Left renal pelvis (tissue), 4 donors: ENCODE measurements at regions not wholly inside any gene's neighbourhood (a gene's known extent, or its start where the extent isn't known, plus 50 kb on each side); places are given as distances from the start of the nearest gene placed in this dataset.
"Not testable (repeated sequence)": the region's sequence is repeated elsewhere in the genome, so short reads cannot be mapped to it uniquely, and the experiment has no call there.

ENCODE experiments used
- DNase-seq, 4 donors: peaks; one replicate each; pipeline ENCODE4 v3.0.0-alpha.2; 2013; ENCODE audit warnings: low read depth in 4 of 4, low spot score in 3 of 4

DNA sequence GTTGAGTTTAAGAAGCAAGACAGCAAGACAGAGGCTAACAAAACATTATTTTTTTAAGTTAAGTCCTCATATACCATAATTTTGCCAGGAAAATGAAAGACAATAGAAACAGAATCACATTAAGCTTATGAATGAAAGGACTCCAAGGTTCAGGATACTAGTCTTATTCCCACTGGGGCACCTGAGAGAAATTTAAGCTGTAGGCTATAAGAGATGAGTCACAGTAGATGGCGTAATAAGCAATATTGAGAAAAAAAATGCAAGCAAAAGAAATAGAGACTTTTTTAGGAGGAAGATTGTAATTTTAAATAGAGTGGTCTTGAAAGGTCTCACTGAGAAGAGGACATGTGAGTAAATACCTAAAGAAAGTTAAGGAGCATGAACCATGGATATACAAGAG lies 57.1 kb upstream of the KIF2B start:
- DNase-seq, result no peak

DNA sequence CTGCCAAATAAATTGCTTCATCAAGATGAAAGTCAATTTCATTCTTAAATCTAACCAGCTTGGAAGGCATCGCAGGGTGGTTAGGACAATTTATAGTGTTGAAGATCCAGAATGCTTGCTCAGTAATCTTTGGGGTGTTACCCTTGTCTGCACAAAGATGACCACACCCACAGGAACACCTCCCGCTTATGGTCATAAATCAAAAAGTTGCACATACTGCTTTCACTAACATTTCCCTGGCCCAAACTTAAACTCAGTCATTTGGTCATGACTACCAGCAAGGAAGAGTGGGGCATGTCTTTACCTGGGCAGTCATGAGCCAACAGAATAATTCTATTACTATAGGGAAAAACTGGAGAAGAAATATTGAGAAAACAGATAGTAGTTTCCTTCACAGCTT lies 57.6 kb upstream of the KIF2B start:
- no peak for DNase-seq

DNA sequence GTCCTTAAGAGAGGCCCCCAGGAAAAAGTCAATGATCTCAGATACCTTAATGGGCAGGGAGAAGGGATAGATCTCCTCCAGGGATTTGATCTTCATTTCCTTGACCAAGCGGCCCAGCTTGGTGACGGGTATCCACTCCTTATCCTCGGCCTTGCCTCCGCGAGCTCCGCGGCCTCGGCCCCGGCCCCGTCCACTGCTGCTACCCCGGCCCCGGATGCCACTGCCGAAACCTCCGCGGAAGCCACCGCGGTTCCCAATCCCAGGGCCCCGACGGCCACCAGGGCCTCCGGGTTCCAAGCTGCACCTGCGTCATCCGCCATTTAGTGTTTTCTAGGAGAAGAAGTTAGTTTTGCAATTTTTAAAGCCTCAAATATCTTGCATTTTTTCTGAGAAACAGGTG lies 65.2 kb upstream of the KIF2B start:
- no peak for DNase-seq

DNA sequence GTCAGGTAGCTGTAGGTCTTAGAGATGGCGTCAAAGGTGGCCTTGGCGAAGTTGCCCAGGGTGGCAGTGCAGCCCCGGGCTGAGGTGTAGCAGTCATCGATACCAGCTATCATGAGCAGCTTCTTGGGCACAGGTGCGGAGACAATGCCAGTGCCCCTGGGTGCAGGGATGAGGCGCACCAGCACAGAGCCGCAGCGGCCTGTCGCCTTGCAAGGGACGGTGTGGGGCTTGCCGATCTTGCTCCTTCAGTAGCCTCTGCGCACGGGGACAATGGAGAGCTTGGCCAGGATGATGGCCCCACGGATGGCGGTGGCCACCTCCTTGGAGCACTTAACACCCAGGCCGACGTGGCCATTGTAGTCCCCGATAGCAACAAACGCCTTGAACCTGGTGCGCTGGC lies 65.6 kb upstream of the KIF2B start:
- DNase-seq, result not testable (repeated sequence)

DNA sequence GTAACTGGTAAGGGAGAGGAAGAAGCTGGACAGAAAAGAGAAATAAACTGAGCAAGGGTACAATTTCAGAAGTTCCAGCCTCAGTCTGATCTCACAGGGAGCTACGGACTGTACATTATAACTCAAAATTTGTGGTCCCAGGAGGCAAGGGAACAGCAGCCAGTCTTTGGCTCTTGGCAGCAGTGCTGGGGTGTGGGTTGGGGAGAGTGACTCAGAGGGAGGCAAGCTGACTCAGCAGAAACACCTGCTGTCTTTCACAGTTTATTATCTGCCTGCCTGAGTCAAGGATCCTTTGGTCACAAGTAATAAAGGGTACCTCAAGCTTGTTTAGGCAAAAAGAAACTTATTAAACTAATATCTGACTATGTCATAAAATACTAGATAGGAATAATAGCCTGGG lies 73.5 kb upstream of the KIF2B start:
- no peak for DNase-seq

DNA sequence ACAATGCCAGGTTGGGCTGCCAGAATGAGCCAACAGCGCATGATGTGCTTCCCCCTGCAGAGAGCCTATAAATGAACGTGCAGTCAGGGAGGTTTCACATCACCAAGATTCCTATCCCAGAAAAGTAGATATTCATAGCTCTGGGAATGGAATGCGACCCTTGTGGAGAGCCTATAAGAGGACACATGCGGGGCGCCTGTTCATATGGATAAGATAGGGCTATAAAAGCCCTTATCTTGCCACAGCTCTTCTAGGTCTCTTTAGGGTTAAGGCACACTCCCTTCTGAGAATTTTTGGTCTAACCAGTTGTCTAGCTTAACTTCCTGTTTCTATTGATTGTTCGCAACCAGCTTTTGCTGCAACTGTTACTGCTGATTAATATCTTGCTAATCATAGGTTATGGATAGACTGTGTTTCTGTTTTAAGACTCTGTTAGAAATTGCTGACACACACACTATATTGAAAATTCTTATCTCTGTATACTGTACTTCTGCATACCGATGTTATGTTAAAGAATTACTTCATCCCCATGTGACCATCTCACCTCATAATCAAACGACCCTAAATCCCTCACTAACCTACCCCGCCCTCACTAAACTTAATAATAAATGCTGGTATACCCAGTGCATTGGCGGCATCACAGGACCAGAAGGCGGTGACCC lies 74.4 kb upstream of the KIF2B start:
- not testable (repeated sequence) for DNase-seq

DNA sequence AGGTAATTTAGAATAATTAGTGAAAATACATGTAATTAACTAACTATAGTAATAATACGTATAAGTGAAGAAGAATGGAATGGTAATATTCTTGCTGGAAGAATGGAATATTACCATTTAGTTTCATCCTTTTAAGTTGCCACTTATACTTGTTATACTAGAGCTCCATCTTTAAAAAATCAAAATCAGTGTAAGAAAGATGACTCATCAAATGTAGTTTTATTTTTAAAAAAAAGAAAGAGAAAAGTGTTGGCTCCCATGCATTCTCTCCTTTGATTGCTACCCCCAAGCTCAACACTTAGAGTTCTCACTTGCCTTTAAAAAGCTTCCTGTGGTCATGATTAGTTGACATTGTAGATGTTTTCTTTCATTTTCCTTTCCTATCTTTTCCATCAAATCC lies 82.4 kb upstream of the KIF2B start:
- DNase-seq, result no peak

DNA sequence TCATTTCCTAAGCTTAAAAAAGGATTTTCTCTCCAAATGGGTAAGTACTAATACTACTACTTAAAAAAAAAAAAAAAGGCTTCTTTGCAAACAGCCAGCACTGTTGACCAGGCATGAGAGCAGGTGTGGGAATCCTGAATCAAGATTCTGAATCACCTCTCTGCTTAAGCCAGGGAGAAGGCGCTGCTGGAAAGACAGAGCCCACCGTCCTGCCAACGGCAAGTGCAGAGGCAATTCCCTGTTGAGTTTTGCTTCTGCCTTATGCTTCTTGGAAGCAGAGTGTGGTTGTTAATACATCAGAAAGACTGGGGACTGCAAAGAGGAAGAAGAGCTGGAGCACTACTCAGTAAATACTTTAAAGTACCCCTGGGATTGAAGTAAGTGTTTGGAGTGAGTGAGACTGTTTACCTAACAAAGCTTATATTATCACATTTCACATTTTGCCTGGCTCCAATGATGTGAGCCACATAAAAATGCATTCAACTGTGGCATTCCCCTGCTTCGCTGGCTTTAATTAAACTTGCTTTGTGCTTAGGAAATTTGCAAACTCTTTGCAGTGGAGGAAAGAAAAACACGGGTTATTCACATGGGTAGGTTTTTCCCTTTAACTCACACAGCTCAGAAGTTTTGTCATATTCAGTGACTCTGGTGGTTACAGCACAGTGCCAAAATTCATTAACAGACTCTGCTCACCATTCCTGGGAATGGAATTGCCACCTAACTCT lies 86.0 kb upstream of the KIF2B start:
- peak; percentile 39 to 69 (median 42) for DNase-seq

DNA sequence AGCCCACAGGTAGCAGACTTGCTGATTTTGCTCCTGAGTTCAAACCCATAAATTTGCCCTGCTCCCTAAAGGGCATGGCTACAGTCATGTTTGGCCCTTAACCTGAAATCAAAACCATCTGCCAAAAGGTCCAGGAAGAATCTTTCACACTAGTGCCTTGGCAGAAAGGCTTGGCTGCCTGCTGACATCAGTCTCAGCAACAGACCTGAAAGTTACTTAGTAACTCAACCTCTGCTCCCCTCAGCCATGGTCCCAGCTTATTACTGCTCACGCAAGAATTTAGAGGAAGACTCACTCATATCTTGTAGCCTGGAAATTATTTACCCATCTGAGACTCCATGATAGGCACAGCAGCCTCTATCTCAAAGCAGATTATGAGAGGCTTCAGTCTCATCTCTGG lies 98.0 kb upstream of the KIF2B start:
- no peak for DNase-seq

DNA sequence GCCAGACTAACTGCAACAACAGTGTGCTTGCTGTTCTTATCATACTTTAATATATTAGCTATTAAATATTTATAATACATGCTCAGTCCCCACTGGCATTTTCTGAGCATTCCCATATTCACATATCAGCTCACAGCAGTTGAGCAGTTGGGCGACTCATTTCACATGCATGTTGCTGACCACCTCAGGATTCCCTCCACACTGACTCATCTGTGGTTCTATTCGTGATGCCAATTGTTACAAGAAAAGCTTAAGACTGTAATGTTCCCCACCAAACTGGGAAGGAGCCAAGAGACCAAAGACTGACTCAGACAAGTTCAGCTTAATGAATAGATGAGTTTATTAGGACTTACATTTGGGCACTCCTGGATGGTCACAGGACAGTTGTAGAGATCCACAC lies 100.3 kb upstream of the KIF2B start:
- no peak for DNase-seq

DNA sequence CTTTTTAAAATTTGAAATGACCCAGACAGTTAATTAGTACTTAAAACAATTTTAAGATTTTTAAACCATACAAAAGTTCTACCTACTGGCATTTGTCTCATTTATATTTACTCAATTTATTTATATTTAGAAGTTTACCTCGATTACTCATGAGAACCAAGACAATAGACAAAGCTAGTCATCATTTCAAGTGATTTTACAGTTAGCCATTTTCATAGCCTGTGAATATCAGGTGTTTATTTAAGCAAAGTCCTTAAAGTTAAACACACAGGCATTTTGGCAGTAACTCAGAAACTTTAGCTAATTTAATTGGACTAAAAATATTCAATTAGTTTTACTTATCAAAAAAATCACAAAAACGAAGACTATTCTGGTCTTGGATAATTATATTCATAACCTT lies 101.6 kb upstream of the KIF2B start:
- no peak for DNase-seq

DNA sequence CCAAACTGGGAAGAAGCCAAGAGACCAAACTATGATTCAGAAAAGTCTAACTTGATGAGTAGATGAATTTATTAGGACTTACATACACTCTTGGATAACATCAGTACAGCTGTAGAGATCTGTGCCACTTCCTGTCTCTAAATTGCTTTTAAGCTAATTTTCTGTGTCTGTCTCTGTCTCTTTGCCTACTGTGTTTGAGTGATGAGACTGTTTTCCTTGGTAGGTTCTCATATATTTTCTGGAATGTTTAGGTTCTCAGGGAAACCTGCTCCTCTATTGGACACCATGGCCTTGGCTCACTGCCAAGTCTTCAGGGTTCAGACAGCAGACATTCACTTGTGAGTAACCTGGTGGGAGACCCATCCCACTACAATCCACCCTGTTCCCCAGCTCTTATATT lies 103.5 kb upstream of the KIF2B start:
- DNase-seq, result no peak

DNA sequence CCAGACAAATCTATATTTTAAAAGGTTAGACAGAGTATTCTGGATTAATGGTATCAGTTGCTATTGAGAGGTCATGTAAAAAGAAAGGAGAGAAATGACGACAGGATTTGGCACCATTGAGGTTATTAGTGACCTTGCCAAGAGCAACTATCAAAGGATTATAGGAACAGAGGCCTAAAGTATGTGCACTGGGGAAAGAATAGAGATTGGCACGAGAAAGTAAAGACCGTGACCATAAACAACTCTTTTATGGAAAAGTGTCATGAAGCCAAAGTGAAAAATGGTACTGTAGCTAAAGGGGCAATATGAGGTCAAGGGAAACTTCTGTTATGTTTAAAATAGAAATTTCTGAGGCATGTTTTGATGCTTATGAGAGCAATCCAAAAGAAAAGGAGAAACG lies 115.2 kb upstream of the KIF2B start:
- no peak for DNase-seq

DNA sequence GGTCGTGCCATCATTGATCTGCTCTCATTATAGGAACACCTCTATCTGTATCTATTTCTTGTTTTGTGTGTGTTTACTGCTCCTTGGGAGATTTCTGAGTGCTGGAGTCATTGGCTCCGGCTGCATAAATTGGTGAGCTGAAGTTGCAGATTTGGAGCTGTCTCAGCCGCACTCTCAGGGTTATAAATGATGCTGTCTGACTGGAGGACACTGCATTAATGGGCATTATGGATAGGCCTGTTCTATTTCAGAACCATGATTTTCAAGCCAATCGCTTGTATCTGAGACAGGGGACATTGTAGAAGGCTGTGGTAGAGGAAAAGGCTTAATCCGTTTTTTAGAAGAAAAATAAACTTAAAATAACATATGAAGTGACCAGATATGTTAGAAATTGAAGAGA lies 126.4 kb upstream of the KIF2B start:
- no peak for DNase-seq

DNA sequence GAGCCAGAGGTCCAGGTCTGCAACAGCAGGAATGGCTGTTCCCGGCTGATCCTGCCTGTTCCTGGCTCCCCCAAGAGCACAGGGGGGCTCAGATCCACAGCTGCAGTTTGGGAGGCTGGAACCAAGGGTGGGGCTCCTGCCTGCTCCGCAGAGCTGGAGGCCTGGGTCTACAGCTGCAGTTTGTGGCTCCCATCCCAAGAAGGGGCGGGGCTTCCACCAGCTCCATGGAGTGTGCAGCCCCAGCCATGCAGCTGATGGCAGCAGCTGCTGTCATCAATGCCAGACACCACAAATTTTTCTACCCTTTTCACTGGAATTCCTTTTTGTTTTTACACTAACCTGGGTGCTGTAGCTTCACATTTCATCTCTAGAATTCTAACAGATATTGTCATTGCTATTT lies 135.4 kb upstream of the KIF2B start:
- DNase-seq, result no peak

DNA sequence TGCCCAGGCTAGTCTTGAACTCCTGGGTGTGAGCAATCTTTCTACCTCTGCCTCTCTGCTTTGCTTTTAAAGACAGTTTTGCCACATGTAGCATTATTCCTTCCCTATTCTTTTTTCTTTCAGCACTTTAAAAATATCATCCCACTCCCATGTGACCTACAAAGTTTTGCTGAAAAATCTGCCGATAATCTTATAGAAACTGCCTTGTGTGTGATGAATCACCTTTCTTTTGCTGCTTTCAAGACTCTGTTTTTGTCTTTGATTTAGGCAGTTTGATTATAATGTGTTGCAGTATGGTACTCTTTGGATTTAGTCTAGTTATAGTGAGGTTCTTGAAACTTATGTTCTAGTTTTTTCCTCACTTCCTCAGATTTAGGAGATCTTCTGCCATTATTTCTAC lies 142.0 kb upstream of the KIF2B start:
- no peak for DNase-seq

DNA sequence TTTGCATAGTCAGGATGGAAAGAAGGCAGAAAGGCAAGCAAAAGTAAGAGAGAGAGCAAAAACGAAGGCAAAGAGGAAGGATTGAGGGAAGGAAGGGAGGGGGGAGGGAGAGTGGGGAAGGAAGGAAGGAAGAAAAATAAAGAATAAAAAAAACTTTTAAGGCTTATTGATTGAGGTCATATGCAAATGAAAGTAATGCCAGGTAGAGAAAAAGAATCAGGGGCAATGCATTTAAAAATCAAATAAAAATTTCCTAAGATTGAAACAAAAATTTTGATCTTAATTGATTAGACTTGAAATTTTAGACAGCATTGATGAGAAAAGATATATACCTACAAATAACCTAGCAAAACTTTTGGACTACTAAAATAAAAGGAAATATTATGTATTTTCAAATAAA lies 153.9 kb upstream of the KIF2B start:
- DNase-seq, result no peak

DNA sequence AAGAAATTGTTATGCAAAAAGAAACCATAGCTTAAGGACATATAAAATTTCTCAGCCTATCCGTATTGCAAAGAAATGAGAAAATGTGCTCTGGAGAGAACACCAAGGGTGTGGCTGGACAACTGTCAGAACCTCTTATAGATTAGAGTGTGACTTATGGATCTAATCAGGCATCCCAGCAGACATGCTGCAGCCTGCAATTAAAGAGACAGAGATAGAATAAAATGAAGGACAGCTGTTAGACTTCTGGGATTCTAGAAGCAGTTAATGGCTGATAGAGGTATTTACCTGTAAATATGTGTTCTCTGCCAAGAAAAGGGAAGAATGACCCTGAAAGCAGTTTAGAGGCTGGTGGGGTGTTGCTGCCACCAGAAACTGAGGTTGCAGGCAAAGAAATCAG lies 160.1 kb upstream of the KIF2B start:
- DNase-seq, result no peak

DNA sequence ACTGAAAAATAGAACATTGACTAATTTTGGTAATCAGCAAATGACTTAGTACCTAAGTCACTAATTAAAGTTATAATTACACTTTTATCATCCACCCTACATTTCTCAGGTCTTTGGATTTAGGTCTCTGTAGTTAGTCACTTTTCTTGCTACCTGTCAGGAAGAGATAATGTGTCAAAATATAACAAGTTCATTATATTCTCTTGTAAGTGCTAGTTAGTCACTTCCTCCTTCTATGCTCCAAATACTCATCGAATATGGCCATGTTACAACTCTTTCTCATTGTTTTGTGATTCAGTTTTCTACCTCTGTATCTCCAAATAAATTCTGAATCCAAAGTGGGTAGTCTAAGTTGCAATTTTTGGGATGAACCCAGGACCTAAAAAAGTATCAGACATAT lies 163.5 kb upstream of the KIF2B start:
- no peak for DNase-seq

DNA sequence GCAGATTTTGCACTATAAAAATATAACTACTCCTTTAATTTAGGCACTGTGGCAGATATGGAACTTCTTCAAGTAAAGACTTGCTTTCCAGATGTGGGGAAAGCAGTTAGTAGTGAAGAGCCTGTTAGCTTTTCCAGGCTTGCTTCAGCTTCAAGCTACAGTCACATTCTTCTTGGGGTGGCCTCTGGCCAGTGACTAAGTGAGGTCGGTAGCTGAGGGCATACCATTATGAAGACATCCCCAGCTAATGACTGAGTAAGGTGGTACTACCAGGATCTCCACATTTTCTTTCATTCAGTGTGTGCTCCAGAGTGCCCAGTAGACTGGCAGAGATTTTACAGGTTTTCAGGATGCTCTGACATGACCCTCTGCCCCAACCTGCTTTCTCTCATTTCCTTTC lies 167.1 kb upstream of the KIF2B start:
- DNase-seq, result no peak

DNA sequence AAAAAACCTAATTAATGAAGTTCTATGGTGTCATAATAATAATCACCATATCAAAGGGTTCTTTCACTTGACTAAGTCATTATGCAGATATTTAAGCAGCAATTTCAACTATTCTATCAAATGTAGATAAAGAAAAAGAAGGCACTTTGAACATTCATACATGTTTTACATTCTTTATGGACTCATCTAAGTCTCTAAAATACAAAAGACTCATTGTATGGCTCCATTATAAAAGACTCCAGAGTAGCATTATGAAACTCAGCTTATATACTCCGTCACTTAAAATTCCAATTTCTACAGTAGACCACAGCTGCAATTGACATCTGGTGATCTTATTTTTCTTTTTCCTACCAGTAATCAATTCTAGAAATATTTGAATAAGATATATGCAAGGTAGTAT lies 173.5 kb upstream of the KIF2B start:
- no peak for DNase-seq

DNA sequence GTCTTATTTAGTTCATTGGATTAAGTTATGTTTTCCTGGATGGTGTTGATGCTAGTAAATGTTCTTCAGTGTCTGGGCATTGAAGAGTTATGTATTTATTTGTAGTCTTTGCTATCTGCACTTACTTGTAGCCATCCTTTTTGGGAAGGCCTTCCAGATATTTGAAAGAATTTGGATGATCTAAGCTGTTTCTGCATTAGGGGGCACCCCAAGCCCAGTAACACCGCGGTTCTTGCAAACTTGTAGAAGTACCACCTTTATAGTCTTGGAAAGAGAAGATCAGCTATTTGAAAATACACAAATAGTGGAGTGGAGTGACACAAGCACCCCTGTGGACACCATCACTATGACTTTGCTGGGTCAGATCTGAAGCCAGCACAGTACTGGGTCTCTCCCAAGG lies 175.9 kb upstream of the KIF2B start:
- no peak for DNase-seq

DNA sequence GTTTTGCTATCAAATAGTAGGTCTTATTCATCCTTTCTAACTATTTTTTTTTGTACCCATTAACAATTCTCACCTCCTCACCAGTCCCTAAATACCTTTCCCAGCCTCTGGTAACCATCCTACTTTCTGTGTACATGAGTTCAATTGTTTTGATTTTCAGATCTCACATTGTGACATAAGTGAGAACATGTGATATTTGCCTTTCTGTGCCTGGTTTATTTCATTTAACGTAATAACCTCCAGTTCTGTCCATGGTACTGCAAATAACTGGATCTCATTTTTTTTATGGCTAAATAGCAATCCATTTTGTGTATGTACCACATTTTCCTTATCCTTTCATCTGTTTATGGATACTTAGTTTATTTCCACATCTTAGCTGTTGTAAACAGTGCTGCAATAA lies 181.9 kb upstream of the KIF2B start:
- no peak for DNase-seq
